ENCODE measurements at regions not wholly inside any gene's neighbourhood (a gene's known extent, or its start where the extent isn't known, plus 50 kb on each side); places are given as distances from the start of the nearest gene placed in this dataset.

DNA sequence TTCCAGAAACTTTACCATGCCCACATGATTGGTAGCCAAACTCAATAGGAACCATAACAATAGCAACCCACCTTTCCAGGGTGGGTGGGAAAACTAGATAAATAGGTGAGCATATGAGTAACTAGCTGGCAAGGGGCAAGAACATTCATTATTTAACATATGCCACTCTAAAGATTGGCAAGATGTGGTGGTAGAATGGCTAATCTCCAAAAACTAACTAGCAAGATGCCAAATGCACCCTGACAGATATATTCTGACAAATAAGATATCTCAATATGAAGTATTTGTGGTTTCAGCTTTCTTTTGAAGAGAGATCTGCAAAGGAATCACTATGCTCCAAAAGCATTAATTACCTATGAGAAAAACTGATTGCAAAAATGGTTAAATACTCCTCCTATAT lies 895.6 kb downstream of the TLE1 start:
- TF ChIP-seq, protein P1, sequence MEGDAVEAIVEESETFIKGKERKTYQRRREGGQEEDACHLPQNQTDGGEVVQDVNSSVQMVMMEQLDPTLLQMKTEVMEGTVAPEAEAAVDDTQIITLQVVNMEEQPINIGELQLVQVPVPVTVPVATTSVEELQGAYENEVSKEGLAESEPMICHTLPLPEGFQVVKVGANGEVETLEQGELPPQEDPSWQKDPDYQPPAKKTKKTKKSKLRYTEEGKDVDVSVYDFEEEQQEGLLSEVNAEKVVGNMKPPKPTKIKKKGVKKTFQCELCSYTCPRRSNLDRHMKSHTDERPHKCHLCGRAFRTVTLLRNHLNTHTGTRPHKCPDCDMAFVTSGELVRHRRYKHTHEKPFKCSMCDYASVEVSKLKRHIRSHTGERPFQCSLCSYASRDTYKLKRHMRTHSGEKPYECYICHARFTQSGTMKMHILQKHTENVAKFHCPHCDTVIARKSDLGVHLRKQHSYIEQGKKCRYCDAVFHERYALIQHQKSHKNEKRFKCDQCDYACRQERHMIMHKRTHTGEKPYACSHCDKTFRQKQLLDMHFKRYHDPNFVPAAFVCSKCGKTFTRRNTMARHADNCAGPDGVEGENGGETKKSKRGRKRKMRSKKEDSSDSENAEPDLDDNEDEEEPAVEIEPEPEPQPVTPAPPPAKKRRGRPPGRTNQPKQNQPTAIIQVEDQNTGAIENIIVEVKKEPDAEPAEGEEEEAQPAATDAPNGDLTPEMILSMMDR (IDR thresholded peaks at IDR 0.05), result no peak
- no peak for TF ChIP-seq POLR2A (IDR thresholded peaks at IDR 0.05; ENCODE audit: low read depth)
